Adrenal gland (tissue), 9 donors: ENCODE measurements at regions not wholly inside any gene's neighbourhood (a gene's known extent, or its start where the extent isn't known, plus 50 kb on each side); places are given as distances from the start of the nearest gene placed in this dataset.

Source experiments
- DNase-seq, 7 donors: peaks; one replicate each; pipeline ENCODE4 v3.0.0-alpha.2; 2019 to 2020
- H3K27ac ChIP-seq, 5 donors: fragments of 200-600 bp; sonication (generic) in 4 of 5; 1 replicate in 3 of 5; 2 replicates in 2 of 5; pipeline versions ENCODE4 v1.5.1 to v1.8.0; 2016 to 2020; ENCODE audit warnings: mild to moderate bottlenecking in 1 of 5
- H3K27me3 ChIP-seq: fragments of 200-600 bp; 2 replicates; pipeline ENCODE4 v1.8.0; 2021
- H3K36me3 ChIP-seq, 2 donors: fragments of 200-600 bp; replicated peaks in 1 of 2; 1 replicate in 1 of 2; 2 replicates in 1 of 2; pipeline versions ENCODE4 v1.5.1 to v1.8.0; 2018 to 2022
- H3K4me1 ChIP-seq, 2 donors: fragments of 200-600 bp; replicated peaks in 1 of 2; 1 replicate in 1 of 2; 2 replicates in 1 of 2; pipeline versions ENCODE4 v1.5.1 to v1.8.0; 2018 to 2021
- H3K4me3 ChIP-seq, 4 donors: fragments of 200-600 bp; sonication (generic) in 3 of 4; one replicate each; pipeline ENCODE4 v1.5.1; 2016 to 2018
- H3K9me3 ChIP-seq, 3 donors: fragments of 200-600 bp; sonication (generic) in 1 of 3; replicated peaks in 1 of 3; 1 replicate in 2 of 3; 2 replicates in 1 of 3; pipeline versions ENCODE4 v1.5.1 to v1.8.0; 2016 to 2021
- CTCF ChIP-seq, 6 experiments: fragments of 450-650 bp in 4 of 6; fragments of 200-600 bp in 2 of 6; sonication (generic) in 1 of 6; IDR thresholded peaks; 1 replicate in 5 of 6; 2 replicates in 1 of 6; pipeline versions ENCODE4 v1.5.1 to v1.8.0; 2016 to 2021; ENCODE audit warnings: antibody characterized with exemption in 6 of 6, mild to moderate bottlenecking in 2 of 6, moderate library complexity in 1 of 6
- POLR2A ChIP-seq, 2 donors: fragments of 450-650 bp; IDR thresholded peaks; one replicate each; pipeline ENCODE4 v1.6.1; 2017; ENCODE audit warnings: antibody characterized with exemption in 2 of 2, mild to moderate bottlenecking in 2 of 2, moderate library complexity in 1 of 2
- WGBS, 4 donors: extraction: QIAGEN DNeasy Blood & Tissue Kit in 2 of 4; methylation state at CpG; one replicate each; pipeline versions ENCODE4 v1.1.5 to v1.1.7; 2013 to 2017; 5-methylcytosine and 5-hydroxymethylcytosine counted together
- intact Hi-C, 2 donors: fragments of 100-400 bp; cut with DNase I; formaldehyde crosslinking; loops; one replicate each; pipeline versions ENCODE4 v1.14.1 to v1.15.0; 2022 to 2023
- donor health status: healthy with polysubstance abuse.
- donor health status: Bipolar disorder and iron deficiency.
- donor health status: DM: yes; HTN: yes; CAD: no.
- donor health status: DM: no; HTN: no; CAD: no.
- donor health status: DM: no; HTN: no; CAD: no.

- WGBS, 4 donors: 47 to 57% (median 51%) methylated on average over 2 of the region's 2 CpGs
- intact Hi-C loops: no loop called here
- TF ChIP-seq POLR2A (IDR thresholded peaks at IDR 0.05) (no peak), CTCF (IDR thresholded peaks at IDR 0.05) (no peak)
- Histone ChIP-seq H3K36me3 (no peaks in the 10 kb centered on the region), H3K9me3 (no peaks in the 10 kb centered on the region), H3K27me3 (no peaks in the 10 kb centered on the region), H3K27ac (no peak overlapping the region), H3K4me1 (no peaks in the 10 kb centered on the region), H3K4me3 (no peak overlapping the region)
- DNase-seq: no peak
Measured at GRCh38 chr10:109624939-109625338, 298.4 kb downstream of the XPNPEP1 start.

GRCh38 chr10:109622566-109622965 lies 300.7 kb downstream of the XPNPEP1 start:
- intact Hi-C loops: no loop called here
- 45 to 59% (median 51%) methylated on average over 3 of the region's 3 CpGs for WGBS, 4 donors
- no peaks in the 10 kb centered on the region for H3K4me1 ChIP-seq

GRCh38 chr10:109620396-109620795 lies 302.9 kb downstream of the XPNPEP1 start:
- Histone ChIP-seq H3K27ac (no peak overlapping the region), H3K4me1 (no peaks in the 10 kb centered on the region), H3K4me3 (no peak overlapping the region), H3K36me3 (no peaks in the 10 kb centered on the region), H3K27me3 (no peaks in the 10 kb centered on the region), H3K9me3 (no peaks in the 10 kb centered on the region)
- intact Hi-C loops: no loop called here
- DNase-seq: no peak
- WGBS, 4 donors: 17 to 37% (median 33%) methylated on average over 3 of the region's 3 CpGs
- TF ChIP-seq POLR2A (IDR thresholded peaks at IDR 0.05) (no peak), CTCF (IDR thresholded peaks at IDR 0.05) (no peak)

More at GRCh38 chr10:109622566-109622965, 300.7 kb downstream of the XPNPEP1 start:
- H3K9me3 ChIP-seq: no peaks in the 10 kb centered on the region
- no peak for TF ChIP-seq CTCF (IDR thresholded peaks at IDR 0.05)
- TF ChIP-seq POLR2A (IDR thresholded peaks at IDR 0.05): no peak
- H3K27ac ChIP-seq: no peak overlapping the region
- no peak overlapping the region for H3K4me3 ChIP-seq
- no peaks in the 10 kb centered on the region for H3K36me3 ChIP-seq
- no peak for DNase-seq
- H3K27me3 ChIP-seq: no peaks in the 10 kb centered on the region

GRCh38 chr10:109619914-109620313 lies 303.4 kb downstream of the XPNPEP1 start:
- intact Hi-C loops: no loop called here
- TF ChIP-seq POLR2A (IDR thresholded peaks at IDR 0.05): no peak
- no peak for TF ChIP-seq CTCF (IDR thresholded peaks at IDR 0.05)
- Histone ChIP-seq H3K4me3 (no peak overlapping the region), H3K36me3 (no peaks in the 10 kb centered on the region), H3K27me3 (no peaks in the 10 kb centered on the region), H3K27ac (no peak overlapping the region), H3K9me3 (no peaks in the 10 kb centered on the region), H3K4me1 (no peaks in the 10 kb centered on the region)
- no peak for DNase-seq
- 53 to 66% (median 61%) methylated on average over 1 of the region's 1 CpG for WGBS, 4 donors
